ENCODE measurements at regions not wholly inside any gene's neighbourhood (a gene's known extent, or its start where the extent isn't known, plus 50 kb on each side); places are given as distances from the start of the nearest gene placed in this dataset.

DNA sequence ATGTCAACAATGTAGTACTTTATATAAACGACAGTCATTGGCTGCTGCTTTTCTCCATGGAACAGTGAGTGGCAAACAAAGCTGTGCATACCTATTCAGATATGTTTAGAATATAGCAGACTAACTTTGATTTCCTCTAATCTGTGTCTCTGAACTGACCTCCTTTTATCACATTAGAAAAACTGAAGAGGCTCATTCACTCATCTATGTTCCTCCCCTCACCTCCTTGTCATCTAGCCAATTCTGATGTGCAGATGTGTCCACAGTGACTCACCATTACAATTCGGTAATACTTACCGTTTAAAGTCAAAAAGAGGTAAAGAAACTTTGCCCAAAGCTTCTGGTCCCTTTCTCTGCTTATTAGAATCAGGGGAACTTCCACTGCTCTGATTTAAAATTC lies 51.5 kb upstream of the RPS13 start:
- Histone ChIP-seq H4K5ac (ENCODE audit: insufficient read length, low read depth, low read length) (no peak overlapping the region), H3K9ac (ENCODE audit: extremely low read depth, insufficient read length, low read length) (no peak overlapping the region), H2BK5ac (ENCODE audit: insufficient read length, low read length) (no peak overlapping the region), H3K18ac (ENCODE audit: insufficient read length, low read depth, low read length) (no peak overlapping the region), H3K4me1 (ENCODE audit: insufficient read depth, low read length) (no peaks in the 10 kb centered on the region), H3K79me2 (ENCODE audit: insufficient read depth, low read length) (no peaks in the 10 kb centered on the region), H3K56ac (ENCODE audit: insufficient read length, low read depth, low read length) (no peak overlapping the region), H3K23me2 (ENCODE audit: insufficient read length, low read depth, low read length, poor library complexity, severe bottlenecking) (no peaks in the 10 kb centered on the region), H2BK15ac (ENCODE audit: low read depth, low read length) (no peak overlapping the region), H2BK20ac (ENCODE audit: low read depth, low read length, poor library complexity, severe bottlenecking) (no peak overlapping the region), H3K27ac (ENCODE audit: insufficient read length, low read depth, low read length) (no peak overlapping the region), H2BK120ac (ENCODE audit: low read depth, low read length, poor library complexity, severe bottlenecking) (no peak overlapping the region), H3K4ac (ENCODE audit: low read depth, low read length) (no peak overlapping the region), H3K14ac (ENCODE audit: insufficient read depth, low read length) (no peak overlapping the region), H3K4me2 (ENCODE audit: insufficient read depth, insufficient read length, low read length) (no peak overlapping the region), H3T11ph (ENCODE audit: low read length) (no peak overlapping the region), H4K20me1 (ENCODE audit: control insufficient read depth, insufficient read depth, insufficient read length) (no peaks in the 10 kb centered on the region), H4K8ac (replicated peaks; ENCODE audit: insufficient read length, low read depth, low read length) (no peak overlapping the region), H2AK5ac (ENCODE audit: insufficient read length, low read length) (no peak overlapping the region), H3K23ac (ENCODE audit: insufficient read length, low read depth, low read length) (no peak overlapping the region), H3K27me3 (ENCODE audit: insufficient read depth, low read length) (no peaks in the 10 kb centered on the region), H2BK12ac (ENCODE audit: insufficient read length, low read depth, low read length) (no peak overlapping the region), H2AFZ (ENCODE audit: low read length) (no peak overlapping the region), H4K91ac (ENCODE audit: insufficient read length, low read depth, low read length) (no peak overlapping the region), H3K79me1 (ENCODE audit: insufficient read depth, low read depth, low read length, poor library complexity, severe bottlenecking) (no peaks in the 10 kb centered on the region), H3K9me3 (ENCODE audit: control insufficient read depth, low read depth, low read length) (no peaks in the 10 kb centered on the region)
- TF ChIP-seq, protein P1, sequence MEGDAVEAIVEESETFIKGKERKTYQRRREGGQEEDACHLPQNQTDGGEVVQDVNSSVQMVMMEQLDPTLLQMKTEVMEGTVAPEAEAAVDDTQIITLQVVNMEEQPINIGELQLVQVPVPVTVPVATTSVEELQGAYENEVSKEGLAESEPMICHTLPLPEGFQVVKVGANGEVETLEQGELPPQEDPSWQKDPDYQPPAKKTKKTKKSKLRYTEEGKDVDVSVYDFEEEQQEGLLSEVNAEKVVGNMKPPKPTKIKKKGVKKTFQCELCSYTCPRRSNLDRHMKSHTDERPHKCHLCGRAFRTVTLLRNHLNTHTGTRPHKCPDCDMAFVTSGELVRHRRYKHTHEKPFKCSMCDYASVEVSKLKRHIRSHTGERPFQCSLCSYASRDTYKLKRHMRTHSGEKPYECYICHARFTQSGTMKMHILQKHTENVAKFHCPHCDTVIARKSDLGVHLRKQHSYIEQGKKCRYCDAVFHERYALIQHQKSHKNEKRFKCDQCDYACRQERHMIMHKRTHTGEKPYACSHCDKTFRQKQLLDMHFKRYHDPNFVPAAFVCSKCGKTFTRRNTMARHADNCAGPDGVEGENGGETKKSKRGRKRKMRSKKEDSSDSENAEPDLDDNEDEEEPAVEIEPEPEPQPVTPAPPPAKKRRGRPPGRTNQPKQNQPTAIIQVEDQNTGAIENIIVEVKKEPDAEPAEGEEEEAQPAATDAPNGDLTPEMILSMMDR (conservative IDR thresholded peaks at IDR 0.05), result no peak
- peaks cover 22 to 48% (median 41%) of the 10 kb centered on the region in 3 experiments; a peak in 6 of 7 replicates for H3K36me3 Mint-ChIP-seq (ENCODE audit: insufficient read depth in 1 of 3, low read depth in 3 of 3)
- H3K9me3 Mint-ChIP-seq, result no peaks in the 10 kb centered on the region
- no peaks in the 10 kb centered on the region for H3K27me3 Mint-ChIP-seq (ENCODE audit: low read depth)
- no peaks in the 10 kb centered on the region for H3K4me1 Mint-ChIP-seq
- no peak for DNase-seq
- WGBS (ENCODE audit: extremely low coverage, insufficient read length, low lambda C conversion rate), result no CpG with 5 or more reads among the region's 3 CpGs
- no peak overlapping the region for H3K4me3 Mint-ChIP-seq
- 0 out of 7 replicates have a peak overlapping the region, but pooled peaks of 1 of the 3 experiments have one; percentile 80 for H3K27ac Mint-ChIP-seq

Measured in H9 (cell line).